ENCODE measurements at regions not wholly inside any gene's neighbourhood (a gene's known extent, or its start where the extent isn't known, plus 50 kb on each side); places are given as distances from the start of the nearest gene placed in this dataset.

GRCh38 chrX:131146702-131147101 lies 88.6 kb downstream of the ARHGAP36 start:
- H3K27ac ChIP-seq: no peak overlapping the region
- peaks cover 0 to 17% (median 8%) of the 10 kb centered on the region in 11 experiments; a peak in 8 of 22 replicates for H3K9me3 ChIP-seq (replicated peaks in 1 of 11)
- H3K4me3 ChIP-seq: no peak overlapping the region
- no peaks in the 10 kb centered on the region for H3K4me1 ChIP-seq
- H4K20me1 ChIP-seq: peaks cover 0 to 10% (median 0%) of the 10 kb centered on the region in 11 experiments; a peak in 1 of 22 replicates
- H3K9ac ChIP-seq: no peak overlapping the region
- no peak overlapping the region for H3K4me2 ChIP-seq
- no peaks in the 10 kb centered on the region for H3K36me3 ChIP-seq
- no peak for TF ChIP-seq Cebpa-rat (IDR thresholded peaks at IDR 0.05)
- H3K27me3 ChIP-seq: peaks cover 74 to 96% (median 91%) of the 10 kb centered on the region in 11 experiments
